Skeletal muscle satellite cell (primary cell): ENCODE measurements at regions not wholly inside any gene's neighbourhood (a gene's known extent, or its start where the extent isn't known, plus 50 kb on each side); places are given as distances from the start of the nearest gene placed in this dataset.
"Not testable (repeated sequence)": the region's sequence is repeated elsewhere in the genome, so short reads cannot be mapped to it uniquely, and the experiment has no call there.

Experiments
- H3K27me3 ChIP-seq: 2 replicates; pipeline ENCODE4 v1.7.0; 2013; ENCODE audit warnings: low read length; ENCODE audit not compliant: control insufficient read depth, insufficient read depth
- H3K36me3 ChIP-seq: 2 replicates; pipeline ENCODE4 v1.7.0; 2013; ENCODE audit warnings: mild to moderate bottlenecking, control low read depth, low read length; ENCODE audit not compliant: insufficient read depth
- H3K4me1 ChIP-seq: 2 replicates; pipeline ENCODE4 v1.7.0; 2013; ENCODE audit warnings: low read length; ENCODE audit not compliant: control insufficient read depth, insufficient read depth
- H3K4me2 ChIP-seq: 2 replicates; pipeline ENCODE4 v1.7.0; 2013; ENCODE audit warnings: mild to moderate bottlenecking, low read length
- H3K4me3 ChIP-seq: 2 replicates; pipeline ENCODE4 v1.7.0; 2013; ENCODE audit warnings: low read length
- H3K9ac ChIP-seq: 2 replicates; pipeline ENCODE4 v1.7.0; 2013; ENCODE audit warnings: mild to moderate bottlenecking, low read depth, low read length, moderate library complexity
- H3K9me3 ChIP-seq: replicated peaks from 2 replicates; pipeline ENCODE4 v1.7.0; 2013; ENCODE audit warnings: mild to moderate bottlenecking, control low read depth, low read length

DNA sequence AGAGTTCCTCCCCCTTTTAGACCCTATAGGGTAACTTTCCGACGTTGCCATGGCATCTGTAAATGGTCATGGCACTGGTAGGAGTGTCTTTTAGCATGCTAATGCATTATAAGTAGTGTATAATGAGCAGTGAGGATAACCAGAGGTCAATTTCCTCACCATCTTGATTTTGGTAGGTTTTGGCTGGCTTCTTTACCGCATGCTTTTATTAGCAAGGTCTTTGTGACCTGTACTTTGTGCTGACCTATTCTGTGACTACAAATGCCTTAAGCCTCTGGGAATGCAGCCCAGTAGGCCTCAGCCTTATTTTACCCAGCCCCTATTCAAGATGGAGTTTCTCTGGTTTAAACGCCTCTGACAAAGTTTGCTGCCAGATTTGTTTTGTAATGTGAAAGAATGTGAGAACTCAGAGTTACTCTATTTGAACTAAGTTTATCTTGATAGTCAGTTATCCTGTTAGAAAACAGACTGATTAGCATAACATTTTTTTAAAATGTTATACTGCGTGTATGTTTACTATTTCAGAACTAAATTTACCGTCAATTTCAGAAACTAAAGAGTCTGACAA lies 111.3 kb upstream of the PRSS16 start:
- Histone ChIP-seq H3K27me3 (no peaks in the 10 kb centered on the region), H3K36me3 (peaks cover 5% of the 10 kb centered on the region), H3K9me3 (no peaks in the 10 kb centered on the region), H3K9ac (no peak overlapping the region), H3K4me3 (no peak overlapping the region), H3K4me1 (peaks cover 11% of the 10 kb centered on the region), H3K4me2 (no peak overlapping the region)

DNA sequence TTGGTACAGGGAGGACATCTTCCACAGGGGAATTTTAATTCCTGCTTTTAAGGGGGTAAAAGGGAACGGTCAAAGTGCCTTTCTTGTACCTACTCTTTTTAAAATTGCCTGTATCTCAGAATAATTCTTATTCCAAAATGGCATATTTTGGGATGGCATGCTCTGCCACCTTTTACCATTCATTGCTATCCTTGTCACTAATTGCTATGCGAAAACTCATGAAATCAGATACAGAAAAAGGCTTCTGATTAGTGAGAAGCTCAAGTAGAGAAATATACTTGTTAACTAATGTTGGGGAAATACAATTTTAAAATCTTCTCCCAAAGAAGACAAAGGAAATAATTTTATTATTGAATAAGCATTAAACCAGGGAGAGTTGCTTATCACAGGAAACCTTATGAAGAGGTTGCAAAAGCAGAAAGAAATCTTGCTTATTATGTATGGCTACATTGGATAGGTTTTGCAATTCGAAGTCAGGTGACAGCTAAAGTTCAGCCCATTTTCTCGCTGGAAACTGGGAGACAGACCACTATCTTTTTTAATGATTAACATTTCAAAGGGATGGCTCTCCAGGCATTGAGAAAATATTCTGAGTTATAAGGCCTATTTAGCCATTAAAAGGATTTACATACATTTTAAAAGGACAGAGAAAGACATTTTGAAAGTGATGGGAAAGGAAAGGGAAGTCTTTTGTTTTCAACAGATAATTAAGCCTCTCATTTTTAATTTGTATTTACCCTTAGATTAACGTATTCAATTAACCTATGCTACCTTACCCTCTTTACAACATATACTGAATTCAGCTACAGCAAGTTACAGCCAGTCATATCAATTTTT lies 110.3 kb upstream of the PRSS16 start:
- peaks cover 5% of the 10 kb centered on the region for H3K36me3 ChIP-seq
- H3K4me1 ChIP-seq, result peaks cover 8% of the 10 kb centered on the region
- no peaks in the 10 kb centered on the region for H3K27me3 ChIP-seq
- no peaks in the 10 kb centered on the region for H3K9me3 ChIP-seq
- no peak overlapping the region for H3K4me3 ChIP-seq
- H3K4me2 ChIP-seq, result no peak overlapping the region
- no peak overlapping the region for H3K9ac ChIP-seq

DNA sequence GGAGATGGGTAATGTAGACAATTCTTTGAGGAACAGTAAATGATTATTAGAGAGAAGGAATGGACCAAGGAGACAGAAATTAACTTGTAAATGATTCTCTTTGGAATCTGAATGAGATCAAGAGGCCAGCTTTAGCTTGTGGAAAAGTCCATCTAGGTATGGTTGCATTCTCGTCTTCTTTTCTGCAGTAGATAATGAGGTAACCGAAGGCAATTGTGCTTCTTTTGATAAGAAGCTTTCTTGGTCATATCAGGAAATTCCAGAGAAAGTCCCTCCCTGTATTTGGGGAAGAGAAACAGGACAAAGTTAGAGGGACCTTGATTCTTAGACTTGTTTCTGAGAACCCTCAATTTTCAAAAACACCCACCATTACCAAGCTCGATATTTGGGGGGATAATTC lies 109.1 kb upstream of the PRSS16 start:
- Histone ChIP-seq H3K4me3 (no peak overlapping the region), H3K36me3 (peaks cover 5% of the 10 kb centered on the region), H3K4me2 (no peak overlapping the region), H3K9me3 (no peaks in the 10 kb centered on the region), H3K9ac (no peak overlapping the region), H3K27me3 (no peaks in the 10 kb centered on the region), H3K4me1 (peaks cover 8% of the 10 kb centered on the region)

- Histone ChIP-seq H3K4me3 (no peak overlapping the region), H3K9ac (no peak overlapping the region), H3K4me1 (peaks cover 1% of the 10 kb centered on the region), H3K27me3 (no peaks in the 10 kb centered on the region), H3K36me3 (peaks cover 5% of the 10 kb centered on the region), H3K9me3 (no peaks in the 10 kb centered on the region), H3K4me2 (no peak overlapping the region)
These were observed 108.4 kb upstream of the PRSS16 start for GRCh38 chr6:27138837-27139755.

DNA sequence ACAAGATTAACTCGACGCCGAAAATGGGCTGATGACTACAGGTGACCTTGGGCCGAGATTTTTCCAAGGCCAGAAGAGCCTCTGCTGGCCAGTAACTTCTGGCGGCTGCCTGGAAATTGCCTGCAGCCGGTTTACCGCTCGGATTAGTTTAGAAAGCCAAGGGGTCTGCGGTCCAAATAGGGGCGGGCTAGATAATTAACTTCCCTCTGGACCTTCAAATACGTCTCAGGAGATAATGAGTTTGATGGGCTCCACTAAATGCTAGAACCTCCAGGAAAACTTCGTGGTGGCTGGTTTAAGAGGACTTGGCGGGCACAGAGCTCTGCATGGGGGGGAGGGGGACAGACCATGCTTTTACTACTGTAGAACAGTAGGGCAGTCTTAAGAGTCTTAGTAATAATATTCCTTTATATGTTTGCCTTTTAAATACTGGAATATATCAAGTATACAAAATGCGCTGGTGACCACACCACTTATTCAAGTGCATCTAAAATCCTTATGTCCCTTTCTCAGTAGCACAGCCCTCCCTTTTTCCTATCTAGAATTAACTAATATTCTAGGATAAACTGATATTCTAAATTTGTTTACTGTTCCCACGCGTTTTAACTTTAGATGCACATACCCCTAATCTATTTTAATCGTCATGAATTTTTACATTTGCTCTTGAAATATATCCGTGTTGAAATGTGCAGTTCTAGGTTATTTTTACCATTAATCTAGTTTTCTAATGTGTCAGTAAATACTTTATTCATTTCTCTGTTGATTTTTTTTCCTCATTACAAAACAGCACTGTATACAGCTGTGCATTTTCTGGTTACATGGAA lies 107.5 kb upstream of the PRSS16 start:
- H3K36me3 ChIP-seq, result peaks cover 5% of the 10 kb centered on the region
- H3K9me3 ChIP-seq, result no peaks in the 10 kb centered on the region
- no peaks in the 10 kb centered on the region for H3K27me3 ChIP-seq
- H3K4me1 ChIP-seq, result no peaks in the 10 kb centered on the region
- H3K9ac ChIP-seq, result no peak overlapping the region
- H3K4me3 ChIP-seq, result no peak overlapping the region
- no peak overlapping the region for H3K4me2 ChIP-seq

DNA sequence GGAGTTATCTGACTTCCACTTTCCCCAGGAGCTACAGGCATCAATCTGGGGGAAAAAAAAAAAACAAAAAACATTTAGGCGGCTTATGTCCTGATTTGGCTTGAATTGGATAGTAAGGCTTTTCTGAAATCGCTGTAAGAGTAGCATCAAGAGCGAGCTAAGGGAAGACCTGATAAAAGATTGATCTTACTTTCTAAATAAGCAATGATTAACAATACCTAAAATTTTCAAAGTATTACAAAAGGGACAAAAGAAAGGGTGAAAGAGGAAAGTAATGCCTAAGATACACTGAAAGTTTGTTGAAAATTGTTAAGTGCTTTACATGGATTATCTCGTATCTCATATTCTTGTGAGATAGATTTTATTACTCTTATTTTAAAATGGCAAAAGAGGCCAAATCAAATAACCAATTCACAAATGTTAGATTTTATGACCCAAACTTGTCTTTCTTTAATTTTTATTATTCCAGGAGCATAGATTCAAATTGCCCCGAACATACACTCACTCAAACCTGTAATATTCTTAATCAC lies 106.4 kb upstream of the PRSS16 start:
- no peak overlapping the region for H3K4me3 ChIP-seq
- no peaks in the 10 kb centered on the region for H3K27me3 ChIP-seq
- H3K9me3 ChIP-seq, result no peaks in the 10 kb centered on the region
- no peak overlapping the region for H3K4me2 ChIP-seq
- no peaks in the 10 kb centered on the region for H3K4me1 ChIP-seq
- H3K36me3 ChIP-seq, result peaks cover 5% of the 10 kb centered on the region
- H3K9ac ChIP-seq, result no peak overlapping the region

- Histone ChIP-seq H3K36me3 (peaks cover 5% of the 10 kb centered on the region), H3K4me1 (no peaks in the 10 kb centered on the region), H3K27me3 (no peaks in the 10 kb centered on the region), H3K4me2 (no peak overlapping the region), H3K4me3 (no peak overlapping the region), H3K9me3 (no peaks in the 10 kb centered on the region), H3K9ac (no peak overlapping the region)
These were observed 105.9 kb upstream of the PRSS16 start for GRCh38 chr6:27141529-27142015.

- H3K9ac ChIP-seq, H3K4me1 ChIP-seq: not testable (repeated sequence)
These were observed 104.5 kb upstream of the PRSS16 start for GRCh38 chr6:27143020-27143388.

GRCh38 chr6:27143474-27144026 lies 104.0 kb upstream of the PRSS16 start:
- no peaks in the 10 kb centered on the region for H3K36me3 ChIP-seq
- H3K4me3 ChIP-seq, result no peak overlapping the region
- H3K4me1 ChIP-seq, result peaks cover 3% of the 10 kb centered on the region
- no peak overlapping the region for H3K9ac ChIP-seq
- no peaks in the 10 kb centered on the region for H3K27me3 ChIP-seq
- no peaks in the 10 kb centered on the region for H3K9me3 ChIP-seq
- H3K4me2 ChIP-seq, result no peak overlapping the region

More at GRCh38 chr6:27143020-27143388, 104.5 kb upstream of the PRSS16 start:
- not testable (repeated sequence) for H3K4me2 ChIP-seq, H3K36me3 ChIP-seq, H3K4me3 ChIP-seq, H3K27me3 ChIP-seq, H3K9me3 ChIP-seq

- Histone ChIP-seq H3K9ac (peak overlapping the region; percentile 76), H3K4me1 (peaks cover 3% of the 10 kb centered on the region)
These were observed 102.8 kb upstream of the PRSS16 start for GRCh38 chr6:27144740-27145079.

More at GRCh38 chr6:27144740-27145079, 102.8 kb upstream of the PRSS16 start:
- peak overlapping the region; percentile 81 for H3K4me2 ChIP-seq
- no peaks in the 10 kb centered on the region for H3K9me3 ChIP-seq
- no peaks in the 10 kb centered on the region for H3K36me3 ChIP-seq
- H3K4me3 ChIP-seq, result peak overlapping the region; percentile 76
- no peaks in the 10 kb centered on the region for H3K27me3 ChIP-seq
